Panc1 (cell line): ENCODE measurements at regions not wholly inside any gene's neighbourhood (a gene's known extent, or its start where the extent isn't known, plus 50 kb on each side); places are given as distances from the start of the nearest gene placed in this dataset.

Experiments
- ATAC-seq: fragments of 200-7000 bp; cut with Tn5 transposase; 2 replicates; pipeline ENCODE4 v1.9.1; 2020; ENCODE audit warnings: mild to moderate bottlenecking, moderate library complexity
- BruUV-seq: library from RNA; stranded (reverse); fragments of 400-500 nt; replicated peaks from 2 replicates; lab custom pipeline; 2021; lab: Mats Ljungman, UMichigan
- CTCF ChIA-PET: fragments of 300-600 bp; sonication (Branson Sonifier 250); formaldehyde crosslinking; loops from one replicate; lab custom pipeline; 2022; ENCODE audit warnings: antibody characterized with exemption; lab: Charles Lee
- POLR2A ChIA-PET: fragments of 300-600 bp; sonication (Branson Sonifier 250); formaldehyde crosslinking; loops from one replicate; lab custom pipeline; 2022; ENCODE audit warnings: antibody characterized with exemption; lab: Charles Lee
- DNase-seq: peaks from one replicate; pipeline ENCODE4 v3.0.0-alpha.2; 2010; ENCODE audit warnings: low read depth, low spot score
- H3K27ac ChIP-seq: 2 replicates; pipeline ENCODE4 v1.5.1; 2011; ENCODE audit warnings: mild to moderate bottlenecking, low read length, inconsistent platforms
- H3K27me3 ChIP-seq: fragments of 200-500 bp; sonication (Bioruptor generic); 2 replicates; pipeline ENCODE4 v1.6.0; 2014; ENCODE audit warnings: low read length, inconsistent platforms; ENCODE audit not compliant: control insufficient read depth, insufficient read depth
- H3K36me3 ChIP-seq: fragments of 200-500 bp; sonication (Bioruptor generic); 2 replicates; pipeline ENCODE4 v1.5.1; 2014; ENCODE audit warnings: inconsistent platforms, mild to moderate bottlenecking, low read length, moderate library complexity; ENCODE audit not compliant: control insufficient read depth, insufficient read depth
- H3K4me1 ChIP-seq: 2 replicates; pipeline ENCODE4 v1.5.1; 2011; ENCODE audit warnings: inconsistent platforms, mild to moderate bottlenecking, low read length, moderate library complexity; ENCODE audit not compliant: control insufficient read depth, insufficient read depth
- H3K4me3 ChIP-seq, 2 experiments: 2 replicates each; pipeline ENCODE4 v1.5.1; 2011 to 2012; ENCODE audit warnings: low read depth in 2 of 2, low read length in 2 of 2, mild to moderate bottlenecking in 2 of 2, inconsistent platforms in 1 of 2, moderate library complexity in 1 of 2
- H3K9me3 ChIP-seq: fragments of 200-500 bp; sonication (Bioruptor generic); 2 replicates; pipeline ENCODE4 v1.5.1; 2014; ENCODE audit warnings: low read depth, mild to moderate bottlenecking, inconsistent platforms, low read length, moderate library complexity; ENCODE audit not compliant: control insufficient read depth, insufficient read depth
- CTCF ChIP-seq: fragments of 450-650 bp; IDR thresholded peaks from 2 replicates; pipeline ENCODE4 v1.5.1; 2017; ENCODE audit warnings: mild to moderate bottlenecking
- POLR2AphosphoS5 ChIP-seq: IDR thresholded peaks from 2 replicates; pipeline ENCODE4 v1.6.1; 2012; ENCODE audit warnings: mild to moderate bottlenecking, low read depth, low read length, moderate library complexity
- REST ChIP-seq, 2 experiments: IDR thresholded peaks; 2 replicates each; pipeline ENCODE4 v1.6.1; 2011 to 2012; ENCODE audit warnings: low read depth in 2 of 2, control low read depth in 1 of 2, low read length in 1 of 2, mild to moderate bottlenecking in 1 of 2, moderate library complexity in 1 of 2; ENCODE audit not compliant: insufficient read depth in 1 of 2
- SIN3A ChIP-seq: IDR thresholded peaks from 2 replicates; pipeline ENCODE4 v1.6.1; 2012; ENCODE audit warnings: low read depth, mild to moderate bottlenecking, low read length, moderate library complexity, borderline replicate concordance; ENCODE audit not compliant: insufficient read depth
- TCF7L2 ChIP-seq: IDR thresholded peaks from 2 replicates; pipeline ENCODE4 v1.6.1; 2011; ENCODE audit warnings: mild to moderate bottlenecking, low read depth, low read length, inconsistent platforms
- in situ Hi-C: cut with HindIII; loops from 2 replicates; pipeline ENCODE4 v1.10.0; 2016; ENCODE audit warnings: low sequenced_read_pairs, low pct_unique_long_range_greater_than_20kb
- intact Hi-C: fragments of 100-400 bp; cut with micrococcal nuclease; formaldehyde crosslinking; loops from one replicate; pipeline ENCODE4 v1.10.0; 2022; ENCODE audit not compliant: unreplicated experiment

DNA sequence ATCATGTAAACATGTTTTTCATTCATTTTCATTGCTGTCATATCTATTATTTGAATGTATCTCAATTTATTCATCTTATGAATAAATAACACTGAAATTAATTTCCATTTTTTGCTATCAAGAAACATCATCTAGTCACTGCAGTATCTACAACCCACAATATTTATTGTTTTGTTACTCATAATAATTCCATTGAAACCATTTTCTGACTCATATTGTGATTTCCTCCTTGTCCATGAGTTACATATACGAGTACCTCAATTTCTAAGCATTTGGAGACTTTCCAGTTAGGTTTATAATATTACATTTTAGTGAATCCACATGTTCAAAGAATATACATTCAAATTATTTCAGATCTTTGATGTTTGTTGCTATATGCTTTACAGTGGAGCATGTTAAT is 1524.0 kb downstream of the SLITRK1 start:
- ATAC-seq, result no peak
- H3K9me3 ChIP-seq, result no peaks in the 10 kb centered on the region
- intact Hi-C loops, result no loop called here

DNA sequence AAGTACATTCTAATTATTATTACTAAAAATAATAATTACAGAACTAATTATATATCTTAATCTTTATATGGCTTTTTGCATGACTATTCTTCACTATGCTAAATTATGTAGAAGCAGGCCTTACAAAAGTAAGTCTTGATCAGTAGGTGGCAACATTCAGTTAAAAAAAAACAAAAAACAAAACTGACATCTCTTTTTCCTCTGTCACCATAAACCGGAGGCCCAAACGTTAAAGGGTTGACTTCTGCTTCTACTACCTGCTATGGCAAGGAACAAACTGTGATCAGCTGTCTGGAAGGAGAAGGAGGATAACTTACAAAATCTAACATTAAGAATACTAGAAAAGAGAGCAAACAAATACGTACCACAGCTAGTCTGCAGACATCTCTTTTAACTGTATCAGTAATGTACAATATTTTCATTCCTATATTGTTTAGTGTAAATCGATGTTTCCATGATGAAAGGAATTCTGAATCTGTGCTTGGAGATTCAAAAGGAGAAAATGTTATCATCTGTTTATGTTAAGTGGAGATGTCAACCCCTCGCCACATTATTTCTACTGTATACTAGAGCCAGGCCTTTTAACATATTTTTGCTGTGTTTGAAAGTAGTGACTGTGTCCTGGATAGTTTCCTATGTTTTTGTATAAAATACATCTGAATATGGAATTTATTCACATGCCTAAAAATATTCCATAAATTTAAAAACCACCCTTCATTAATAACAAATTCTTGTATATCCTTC is 1525.4 kb downstream of the SLITRK1 start:
- BruUV-seq, result no TSS peak
- in situ Hi-C loops (no loop called here), intact Hi-C loops (no loop called here)

More for the DNA sequence above, 1524.0 kb downstream of the SLITRK1 start:
- Histone ChIP-seq H3K27ac (no peak overlapping the region), H3K27me3 (no peaks in the 10 kb centered on the region), H3K4me3 (no peak overlapping the region), H3K4me1 (no peaks in the 10 kb centered on the region), H3K36me3 (no peaks in the 10 kb centered on the region)
- ChIA-PET CTCF (no interaction called here), POLR2A (no interaction called here)
- no TSS peak for BruUV-seq
- no peak for DNase-seq
- TF ChIP-seq REST (IDR thresholded peaks at IDR 0.05; ENCODE audit: insufficient read depth in 1 of 2, low read depth in 2 of 2, low read length in 1 of 2), result no peak
- TF ChIP-seq CTCF, result no peak
- TF ChIP-seq SIN3A, result no peak
- TF ChIP-seq POLR2AphosphoS5, result no peak
- TF ChIP-seq TCF7L2, result no peak
- in situ Hi-C loops, result no loop called here

More for the DNA sequence above, 1525.4 kb downstream of the SLITRK1 start:
- Histone ChIP-seq H3K27me3 (no peaks in the 10 kb centered on the region), H3K9me3 (no peaks in the 10 kb centered on the region), H3K36me3 (no peaks in the 10 kb centered on the region), H3K4me1 (no peaks in the 10 kb centered on the region), H3K4me3 (no peak overlapping the region), H3K27ac (no peak overlapping the region)
- no peak for DNase-seq
- POLR2A ChIA-PET, result no interaction called here
- no peak for ATAC-seq
- TF ChIP-seq SIN3A, result no peak
- no peak; the same call in 1 of the 2 replicates for TF ChIP-seq CTCF
- TF ChIP-seq REST (IDR thresholded peaks at IDR 0.05; ENCODE audit: insufficient read depth in 1 of 2, low read depth in 2 of 2, low read length in 1 of 2), result no peak
- TF ChIP-seq POLR2AphosphoS5, result no peak
- no peak for TF ChIP-seq TCF7L2
- CTCF ChIA-PET, result no interaction called here
